Stimulated activated naive CD8-positive, alpha-beta T cell treated with anti-CD3 and anti-CD28 coated beads, Interleukin-15, Interleukin-2, amounts not matched to agents 100 ng/mL and 50 ng/mL, for 24 hours (primary cell): ENCODE measurements at regions not wholly inside any gene's neighbourhood (a gene's known extent, or its start where the extent isn't known, plus 50 kb on each side); places are given as distances from the start of the nearest gene placed in this dataset.

Source experiments
- H3K27ac Mint-ChIP-seq: one replicate; pipeline ENCODE4 v1.8.0; 2021; ENCODE audit warnings: mild to moderate bottlenecking, mixed read lengths
- H3K27me3 Mint-ChIP-seq: one replicate; pipeline ENCODE4 v1.8.0; 2021; ENCODE audit warnings: mixed read lengths
- H3K36me3 Mint-ChIP-seq: one replicate; pipeline ENCODE4 v1.8.0; 2021; ENCODE audit warnings: low read depth, mixed read lengths
- H3K4me1 Mint-ChIP-seq: one replicate; pipeline ENCODE4 v1.8.0; 2021; ENCODE audit warnings: low read depth, mixed read lengths
- H3K4me3 Mint-ChIP-seq: one replicate; pipeline ENCODE4 v1.8.0; 2021; ENCODE audit warnings: mild to moderate bottlenecking, mixed read lengths
- H3K9me3 Mint-ChIP-seq: one replicate; pipeline ENCODE4 v1.8.0; 2021; ENCODE audit warnings: mixed read lengths

DNA sequence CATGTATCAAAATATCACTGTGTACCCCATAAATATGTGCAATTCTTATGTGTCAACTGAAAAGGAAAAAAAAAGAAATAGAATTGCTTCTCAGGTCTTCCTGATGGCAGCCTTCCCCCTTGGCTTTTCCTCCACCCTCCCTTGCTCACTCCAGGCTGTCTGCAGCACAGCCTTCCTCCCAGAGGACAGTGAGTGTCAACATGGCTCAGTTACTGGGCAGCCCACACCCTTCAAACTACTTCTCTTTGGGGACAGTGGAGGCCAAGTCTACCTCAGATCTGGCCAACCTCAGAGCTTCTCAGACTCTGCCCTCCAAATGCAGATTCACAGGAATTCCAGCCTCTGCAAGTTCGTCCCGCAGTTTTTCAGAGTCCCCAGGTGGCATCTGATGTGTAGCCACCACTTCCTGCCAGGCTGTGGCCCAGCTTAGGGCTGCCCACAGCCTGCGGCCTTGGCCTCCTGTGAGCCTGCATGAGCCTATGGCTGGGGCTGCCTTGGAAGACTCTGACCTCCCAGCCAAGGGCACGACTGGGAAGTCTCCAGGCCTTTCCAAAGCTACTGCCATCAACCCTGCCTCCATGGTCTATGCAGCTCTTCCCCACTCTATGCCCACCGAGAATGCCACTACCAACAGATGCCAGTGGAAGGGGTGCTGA lies 148.0 kb upstream of the PWP1 start:
- Mint-ChIP-seq H3K27ac (no peak overlapping the region), H3K4me1 (peaks cover 28% of the 10 kb centered on the region), H3K27me3 (no peaks in the 10 kb centered on the region), H3K4me3 (no peak overlapping the region), H3K9me3 (no peaks in the 10 kb centered on the region), H3K36me3 (no peaks in the 10 kb centered on the region)

DNA sequence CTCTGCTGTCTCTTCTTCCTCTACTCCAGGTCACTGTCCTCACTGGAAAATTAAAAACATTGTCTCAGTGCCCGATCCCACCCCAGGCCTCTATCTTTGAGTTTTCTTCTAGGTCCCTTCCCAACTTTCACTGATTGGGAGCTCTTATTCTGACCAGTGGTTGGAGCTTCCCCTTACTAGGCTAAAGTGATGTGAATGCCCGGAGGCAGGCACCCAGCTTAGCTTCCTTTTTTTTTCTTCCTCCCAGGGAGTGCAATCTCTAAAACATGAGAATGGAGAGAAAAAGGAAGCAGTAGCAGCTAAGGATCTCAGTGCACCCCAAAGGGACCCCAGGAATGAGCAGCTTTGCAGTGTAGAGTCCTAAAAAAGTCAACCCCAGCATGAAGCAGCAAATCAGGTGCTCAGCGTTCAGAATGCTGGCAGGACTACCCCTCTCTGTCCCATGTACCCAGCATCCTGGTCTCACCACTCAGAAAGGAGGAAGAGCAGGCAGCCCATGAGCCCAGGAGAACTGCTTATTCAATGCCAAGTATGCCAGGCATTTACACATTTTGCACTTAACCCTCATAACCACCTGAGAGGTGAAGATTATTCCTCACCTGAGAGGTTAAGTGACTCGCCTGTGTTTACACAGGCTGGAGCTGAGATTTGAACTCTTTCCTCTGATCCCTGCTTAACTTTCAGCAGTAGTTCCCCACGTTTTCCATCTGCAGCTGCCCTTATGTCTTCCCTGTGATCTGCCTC lies 146.2 kb upstream of the PWP1 start:
- H3K4me1 Mint-ChIP-seq, result peaks cover 15% of the 10 kb centered on the region
- no peaks in the 10 kb centered on the region for H3K9me3 Mint-ChIP-seq
- no peak overlapping the region for H3K27ac Mint-ChIP-seq
- H3K4me3 Mint-ChIP-seq, result no peak overlapping the region
- no peaks in the 10 kb centered on the region for H3K27me3 Mint-ChIP-seq
- H3K36me3 Mint-ChIP-seq, result no peaks in the 10 kb centered on the region

DNA sequence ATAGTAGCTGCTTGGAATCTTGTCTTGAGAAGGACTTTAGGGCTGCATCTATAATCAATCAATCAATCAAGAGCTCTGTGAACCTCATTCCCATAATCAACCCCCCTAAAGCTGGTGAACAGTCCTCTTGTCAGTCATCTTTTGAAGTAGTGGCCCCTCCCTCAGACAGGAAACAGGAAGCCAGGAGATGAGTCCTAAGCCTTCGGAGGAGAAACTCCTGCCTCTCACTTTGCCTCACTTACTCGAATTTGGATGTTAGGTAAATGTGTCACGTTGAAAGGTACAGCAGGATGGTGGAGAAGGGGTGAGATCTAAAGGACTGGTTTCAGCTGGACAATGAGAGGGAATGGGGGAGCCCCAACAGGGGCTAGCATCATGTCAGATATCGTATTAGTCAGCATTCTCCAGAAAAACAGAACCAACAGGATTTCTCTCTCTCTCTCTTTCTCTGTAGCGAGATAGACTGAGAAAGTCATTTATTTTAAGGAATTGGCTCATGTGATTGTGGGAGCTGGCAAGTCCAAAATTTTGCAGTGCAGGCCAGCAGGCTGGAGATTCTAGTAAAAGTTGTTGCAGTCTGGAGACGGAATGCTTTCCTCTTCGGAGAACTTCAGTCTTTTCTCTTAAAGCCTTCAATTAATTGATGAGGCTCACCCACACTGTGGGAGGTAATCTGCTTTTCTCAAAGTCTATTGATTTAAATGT lies 144.4 kb upstream of the PWP1 start:
- Mint-ChIP-seq H3K9me3 (no peaks in the 10 kb centered on the region), H3K4me3 (no peak overlapping the region), H3K36me3 (peaks cover 5% of the 10 kb centered on the region), H3K4me1 (peaks cover 7% of the 10 kb centered on the region), H3K27me3 (no peaks in the 10 kb centered on the region), H3K27ac (no peak overlapping the region)

DNA sequence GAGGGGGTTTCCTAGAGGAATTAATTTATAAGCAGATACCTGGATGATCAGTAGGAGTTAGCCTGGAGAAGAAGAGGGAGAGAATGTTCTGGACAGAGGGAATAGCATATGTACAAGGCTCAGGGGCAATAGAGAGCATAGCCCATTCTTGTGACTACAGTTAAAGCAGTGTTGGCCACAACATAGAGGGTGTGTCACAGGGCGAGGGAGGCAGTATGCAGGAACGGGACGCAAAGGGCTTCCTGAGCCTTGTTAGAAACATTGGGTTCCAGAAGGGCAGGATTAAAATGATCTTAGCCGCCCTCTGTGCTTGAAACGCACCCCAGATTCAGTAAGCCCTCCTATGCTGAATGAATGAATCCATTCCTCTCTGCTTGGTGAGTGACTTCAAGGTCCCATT lies 142.2 kb upstream of the PWP1 start:
- no peaks in the 10 kb centered on the region for H3K27me3 Mint-ChIP-seq
- H3K4me1 Mint-ChIP-seq, result peaks cover 4% of the 10 kb centered on the region
- no peak overlapping the region for H3K27ac Mint-ChIP-seq
- H3K36me3 Mint-ChIP-seq, result peaks cover 8% of the 10 kb centered on the region
- H3K4me3 Mint-ChIP-seq, result no peak overlapping the region
- H3K9me3 Mint-ChIP-seq, result no peaks in the 10 kb centered on the region

DNA sequence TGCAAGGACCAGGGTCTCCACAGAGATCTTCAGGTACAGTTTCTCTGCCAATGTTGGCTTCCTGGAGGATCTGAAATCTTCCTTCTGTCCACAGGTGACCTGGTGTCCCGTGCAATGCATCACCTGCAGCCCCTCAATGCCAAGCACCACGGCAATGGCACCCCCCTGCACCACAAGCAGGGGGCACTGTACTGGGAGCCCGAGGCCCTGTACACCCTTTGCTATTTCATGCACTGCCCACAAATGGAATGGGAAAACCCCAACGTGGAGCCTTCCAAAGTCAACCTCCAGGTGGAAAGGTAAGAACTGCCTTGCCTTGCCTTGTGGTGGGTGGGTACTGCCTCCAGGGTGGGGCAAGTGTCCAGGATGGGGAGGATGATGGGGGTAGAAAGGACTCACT lies 141.8 kb upstream of the PWP1 start:
- H3K27ac Mint-ChIP-seq, result no peak overlapping the region
- no peaks in the 10 kb centered on the region for H3K27me3 Mint-ChIP-seq
- no peaks in the 10 kb centered on the region for H3K9me3 Mint-ChIP-seq
- H3K4me1 Mint-ChIP-seq, result peaks cover 4% of the 10 kb centered on the region
- H3K36me3 Mint-ChIP-seq, result peaks cover 10% of the 10 kb centered on the region
- H3K4me3 Mint-ChIP-seq, result no peak overlapping the region

DNA sequence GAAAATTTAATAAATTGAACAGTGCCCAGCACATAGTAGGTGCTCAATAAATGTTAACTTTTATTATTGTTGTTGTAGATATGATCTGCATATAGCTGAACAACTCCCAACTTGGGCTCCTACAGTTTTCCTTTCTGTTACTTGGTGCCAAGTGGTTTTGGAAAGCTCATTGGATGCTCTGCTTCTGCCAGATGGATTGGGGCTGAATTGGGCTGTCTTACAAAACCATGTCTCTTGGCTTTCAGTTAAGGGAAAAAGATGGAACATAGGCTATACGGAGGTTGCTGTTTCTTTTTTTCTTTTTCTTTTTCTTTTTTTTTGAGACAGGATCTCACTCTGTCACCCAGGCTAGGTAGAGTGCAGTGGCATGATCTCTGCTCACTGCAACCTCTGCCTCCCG lies 140.7 kb upstream of the PWP1 start:
- peaks cover 14% of the 10 kb centered on the region for H3K36me3 Mint-ChIP-seq
- H3K9me3 Mint-ChIP-seq, result no peaks in the 10 kb centered on the region
- no peak overlapping the region for H3K27ac Mint-ChIP-seq
- H3K27me3 Mint-ChIP-seq, result no peaks in the 10 kb centered on the region
- peaks cover 4% of the 10 kb centered on the region for H3K4me1 Mint-ChIP-seq
- no peak overlapping the region for H3K4me3 Mint-ChIP-seq

DNA sequence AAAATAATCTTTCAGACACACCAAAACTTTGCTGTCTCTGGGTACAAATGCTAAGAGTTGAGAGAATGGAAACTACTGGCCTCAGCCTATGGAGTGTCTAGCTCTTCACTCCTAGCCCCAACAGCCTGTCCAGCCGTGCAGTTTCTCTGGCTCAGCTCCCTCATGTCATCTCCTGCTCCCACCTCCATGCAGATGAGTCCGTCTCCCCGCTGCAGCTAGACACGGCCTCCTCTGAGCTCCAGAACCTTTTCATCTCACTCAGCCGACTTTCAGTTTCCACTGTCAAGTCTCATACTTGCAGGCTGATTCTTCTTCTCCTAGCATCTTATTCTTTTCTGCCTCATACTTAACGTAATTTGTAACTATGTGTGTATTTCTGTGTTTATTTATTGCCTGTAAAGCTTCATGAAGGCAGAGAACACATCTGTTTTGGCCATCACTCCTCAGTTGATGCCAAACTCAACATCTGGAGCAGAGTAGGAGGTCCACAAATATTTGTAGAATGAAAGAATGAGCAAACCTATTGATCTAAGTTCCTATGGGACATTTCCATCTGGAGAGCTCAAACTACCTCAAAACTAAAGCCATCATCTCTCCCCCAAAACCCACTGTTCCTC lies 139.8 kb upstream of the PWP1 start:
- Mint-ChIP-seq H3K27ac (no peak overlapping the region), H3K27me3 (no peaks in the 10 kb centered on the region), H3K9me3 (no peaks in the 10 kb centered on the region), H3K4me3 (no peak overlapping the region), H3K36me3 (peaks cover 14% of the 10 kb centered on the region), H3K4me1 (peaks cover 4% of the 10 kb centered on the region)

DNA sequence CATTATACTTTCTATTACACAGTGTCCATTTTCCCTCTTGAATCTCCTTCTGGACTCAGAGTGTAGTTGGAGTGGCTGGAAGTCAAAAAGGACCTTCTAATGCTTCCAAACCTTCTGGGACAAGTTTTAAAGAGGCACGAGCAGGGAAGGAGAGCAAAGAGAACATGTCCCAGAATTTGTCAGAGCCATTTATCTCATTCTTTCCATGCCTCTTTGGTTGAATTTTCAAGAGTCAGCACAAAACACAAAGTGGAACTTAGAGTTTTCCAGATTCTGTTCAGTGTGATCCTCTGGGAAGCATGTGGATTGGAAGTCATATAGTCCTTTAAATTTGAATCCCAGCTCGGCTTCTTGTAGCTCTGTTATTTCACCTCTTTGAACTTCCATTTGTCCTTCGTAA lies 138.2 kb upstream of the PWP1 start:
- peaks cover 20% of the 10 kb centered on the region for H3K36me3 Mint-ChIP-seq
- H3K4me1 Mint-ChIP-seq, result no peaks in the 10 kb centered on the region
- H3K9me3 Mint-ChIP-seq, result no peaks in the 10 kb centered on the region
- no peak overlapping the region for H3K27ac Mint-ChIP-seq
- H3K27me3 Mint-ChIP-seq, result no peaks in the 10 kb centered on the region
- no peak overlapping the region for H3K4me3 Mint-ChIP-seq

DNA sequence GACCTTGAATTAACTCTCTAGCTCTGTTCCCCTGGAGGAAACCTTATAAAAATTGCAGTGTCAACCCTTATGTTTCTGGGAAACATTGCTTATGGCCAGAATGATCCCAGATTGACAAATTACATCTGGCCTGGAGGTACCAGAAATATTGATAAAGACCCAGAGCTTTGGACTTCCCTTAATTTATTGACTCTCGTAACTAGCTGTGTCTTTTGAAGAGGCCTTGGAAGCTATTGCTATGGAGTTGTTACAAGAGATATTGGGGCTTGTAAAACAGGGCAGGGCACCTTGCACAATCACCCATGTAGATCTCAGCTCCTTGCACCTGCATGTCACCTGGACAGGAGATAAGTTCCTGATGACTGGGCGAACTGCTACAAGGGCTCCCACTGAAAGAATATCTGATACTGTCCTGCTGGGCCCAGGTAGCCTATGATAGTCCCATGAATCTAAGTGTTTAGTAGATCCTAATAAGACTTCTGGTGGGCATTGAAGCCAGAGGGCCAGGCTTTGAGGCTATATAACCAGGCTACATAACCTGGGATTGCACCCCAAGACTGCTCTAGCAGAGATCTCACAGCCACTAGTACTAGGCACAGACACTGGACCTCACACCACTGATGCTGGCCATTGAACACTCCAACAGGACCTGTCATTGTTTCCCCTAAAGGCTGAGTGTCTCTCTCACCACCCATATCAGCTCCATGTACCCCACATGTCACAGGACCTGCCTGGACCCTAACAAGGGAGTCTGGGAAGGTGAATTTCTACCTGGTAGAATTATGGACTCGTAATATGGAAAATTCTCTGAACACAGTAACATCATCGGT lies 135.7 kb upstream of the PWP1 start:
- Mint-ChIP-seq H3K4me1 (no peaks in the 10 kb centered on the region), H3K4me3 (no peak overlapping the region), H3K27ac (no peak overlapping the region), H3K27me3 (no peaks in the 10 kb centered on the region), H3K9me3 (no peaks in the 10 kb centered on the region), H3K36me3 (peaks cover 20% of the 10 kb centered on the region)

DNA sequence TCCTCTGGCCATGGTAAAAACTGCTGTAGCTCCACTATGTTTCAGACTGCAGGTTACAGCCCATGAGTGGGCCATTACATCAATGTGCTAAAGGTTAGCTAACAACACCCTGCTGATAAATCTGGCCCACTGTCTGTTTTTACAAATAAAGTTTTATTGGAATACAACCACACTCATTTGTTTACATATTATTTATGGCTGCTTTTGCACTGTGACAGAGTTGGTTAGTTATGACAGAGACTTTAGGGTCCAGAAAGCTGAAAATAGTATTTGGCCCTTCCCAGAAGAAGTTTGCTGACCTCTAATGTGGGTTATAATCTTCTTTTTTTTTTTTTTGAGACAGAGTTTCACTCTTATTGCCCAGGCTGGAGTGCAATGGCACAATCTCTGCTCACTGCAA lies 134.2 kb upstream of the PWP1 start:
- Mint-ChIP-seq H3K36me3 (peaks cover 12% of the 10 kb centered on the region), H3K4me1 (no peaks in the 10 kb centered on the region), H3K9me3 (no peaks in the 10 kb centered on the region), H3K4me3 (no peak overlapping the region), H3K27me3 (no peaks in the 10 kb centered on the region), H3K27ac (no peak overlapping the region)

DNA sequence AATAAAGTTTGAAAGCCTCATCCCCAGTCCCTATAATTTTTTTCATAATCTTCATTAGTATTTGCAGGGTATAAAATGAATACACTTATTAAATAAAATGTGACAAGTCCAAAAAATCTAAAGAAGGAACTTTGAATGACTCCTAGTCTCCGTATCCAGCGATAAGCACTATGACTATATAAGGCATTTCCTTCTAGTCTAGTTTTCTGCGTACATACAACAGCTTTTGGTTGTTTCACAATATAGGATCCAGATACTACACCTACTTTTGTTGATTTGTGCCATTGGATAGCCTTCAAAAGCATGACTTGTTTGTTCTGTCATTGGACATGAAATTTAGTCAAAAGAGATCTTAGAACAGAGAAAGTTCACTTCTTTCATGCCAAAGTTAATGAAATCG lies 133.3 kb upstream of the PWP1 start:
- H3K4me1 Mint-ChIP-seq, result no peaks in the 10 kb centered on the region
- H3K27ac Mint-ChIP-seq, result no peak overlapping the region
- no peak overlapping the region for H3K4me3 Mint-ChIP-seq
- no peaks in the 10 kb centered on the region for H3K9me3 Mint-ChIP-seq
- peaks cover 12% of the 10 kb centered on the region for H3K36me3 Mint-ChIP-seq
- H3K27me3 Mint-ChIP-seq, result no peaks in the 10 kb centered on the region

DNA sequence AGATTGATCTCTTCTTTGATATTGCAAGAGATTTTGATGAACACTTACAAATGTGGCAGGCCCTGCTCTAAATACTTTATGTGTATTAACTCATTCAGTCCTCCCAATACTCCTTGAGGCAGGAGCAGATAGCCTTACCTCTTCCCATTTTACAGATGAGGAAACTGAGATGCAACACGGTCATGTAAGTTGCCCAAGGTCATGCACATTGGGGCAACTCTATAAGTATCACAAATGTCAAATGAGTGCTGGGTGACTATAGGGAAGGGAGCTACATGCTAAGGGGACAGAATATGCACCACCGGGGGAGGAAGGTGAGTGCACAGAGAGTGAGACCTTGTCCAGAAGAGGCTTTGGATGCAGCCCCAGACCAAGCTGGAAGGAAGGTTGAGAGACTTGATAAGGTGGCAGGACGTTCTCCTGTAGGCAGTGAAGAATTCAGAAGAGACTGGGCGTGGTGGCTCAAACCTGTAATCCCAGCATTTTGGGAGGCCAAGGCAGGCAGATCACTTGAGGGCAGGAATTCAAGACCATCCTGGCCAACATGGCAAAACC lies 132.3 kb upstream of the PWP1 start:
- Mint-ChIP-seq H3K27me3 (no peaks in the 10 kb centered on the region), H3K4me1 (no peaks in the 10 kb centered on the region), H3K4me3 (no peak overlapping the region), H3K9me3 (no peaks in the 10 kb centered on the region), H3K27ac (no peak overlapping the region), H3K36me3 (peaks cover 12% of the 10 kb centered on the region)

DNA sequence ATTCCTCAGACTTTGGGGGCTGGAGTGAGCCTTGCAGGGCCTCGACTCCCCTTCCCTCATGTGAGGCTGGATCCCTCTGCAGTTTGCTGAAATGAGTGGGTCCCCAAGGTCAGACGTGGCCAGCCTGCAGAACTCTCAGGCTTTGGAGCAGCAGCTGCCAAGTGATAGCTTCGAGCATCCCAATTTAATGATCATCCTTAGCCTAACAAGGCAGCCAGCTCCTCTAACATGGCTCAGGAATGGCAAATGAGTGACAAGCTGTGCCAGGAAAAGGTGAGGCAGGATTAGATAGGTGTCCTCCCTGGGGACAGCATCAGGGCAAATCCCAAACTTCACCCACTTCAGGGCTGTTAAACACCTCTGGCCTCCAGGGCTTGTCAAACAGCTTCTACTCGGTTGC lies 130.7 kb upstream of the PWP1 start:
- no peaks in the 10 kb centered on the region for H3K4me1 Mint-ChIP-seq
- H3K27ac Mint-ChIP-seq, result no peak overlapping the region
- no peaks in the 10 kb centered on the region for H3K9me3 Mint-ChIP-seq
- peaks cover 6% of the 10 kb centered on the region for H3K36me3 Mint-ChIP-seq
- H3K27me3 Mint-ChIP-seq, result no peaks in the 10 kb centered on the region
- no peak overlapping the region for H3K4me3 Mint-ChIP-seq

DNA sequence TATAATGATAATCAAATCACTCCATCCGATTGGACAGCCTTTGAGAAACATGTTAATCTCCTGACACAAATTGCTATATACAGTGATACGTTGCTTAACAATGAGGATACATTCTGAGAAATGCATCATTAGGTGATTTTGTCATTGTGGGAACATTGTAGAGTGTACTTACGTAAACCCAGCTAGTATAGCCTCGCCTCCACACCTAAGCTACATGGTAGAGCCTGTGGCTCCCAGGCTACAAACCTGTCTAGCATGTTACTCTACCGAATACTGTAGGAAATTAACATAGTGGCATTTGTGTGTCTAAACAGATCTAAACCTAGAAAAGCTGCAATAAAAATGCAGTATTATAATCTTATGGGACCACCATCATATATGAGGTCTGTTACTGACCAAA lies 128.6 kb upstream of the PWP1 start:
- H3K36me3 Mint-ChIP-seq, result no peaks in the 10 kb centered on the region
- H3K27ac Mint-ChIP-seq, result no peak overlapping the region
- H3K4me3 Mint-ChIP-seq, result no peak overlapping the region
- H3K9me3 Mint-ChIP-seq, result no peaks in the 10 kb centered on the region
- no peaks in the 10 kb centered on the region for H3K27me3 Mint-ChIP-seq
- H3K4me1 Mint-ChIP-seq, result no peaks in the 10 kb centered on the region
